SK-N-SH treated with all-trans-retinoic acid at 6 μM for 48 hours (cell line): ENCODE measurements at regions not wholly inside any gene's neighbourhood (a gene's known extent, or its start where the extent isn't known, plus 50 kb on each side); places are given as distances from the start of the nearest gene placed in this dataset.

Source experiments
- CREB5 ChIP-seq: fragments of 250-450 bp; sonication (Bioruptor Pico); IDR thresholded peaks from 2 replicates; pipeline ENCODE4 v1.5.1; 2020; ENCODE audit warnings: low read depth, mild to moderate bottlenecking, moderate library complexity
- ESRRG ChIP-seq: fragments of 250-450 bp; sonication (Bioruptor Pico); IDR thresholded peaks from 2 replicates; pipeline ENCODE4 v1.6.1; 2021; ENCODE audit warnings: mild to moderate bottlenecking
- ISL1 ChIP-seq: fragments of 250-450 bp; sonication (Bioruptor Pico); IDR thresholded peaks from 2 replicates; pipeline ENCODE4 v2.1.2; 2022; ENCODE audit warnings: mild to moderate bottlenecking, moderate library complexity
- OSR1 ChIP-seq: fragments of 250-450 bp; sonication (Bioruptor Pico); IDR thresholded peaks from 2 replicates; pipeline ENCODE4 v1.8.0; 2022; ENCODE audit warnings: moderate library complexity, mild to moderate bottlenecking, inconsistent platforms
- SNAI2 ChIP-seq: fragments of 250-450 bp; sonication (Bioruptor Pico); IDR thresholded peaks from 2 replicates; pipeline ENCODE4 v1.5.0; 2020; ENCODE audit warnings: mild to moderate bottlenecking, moderate library complexity
- TSHZ2 ChIP-seq: fragments of 250-450 bp; sonication (Bioruptor Pico); IDR thresholded peaks from 2 replicates; pipeline ENCODE4 v1.5.0; 2020; ENCODE audit warnings: mild to moderate bottlenecking, moderate library complexity
- ZFP3 ChIP-seq: fragments of 250-450 bp; sonication (Bioruptor Pico); IDR thresholded peaks from 2 replicates; pipeline ENCODE4 v1.5.0; 2020; ENCODE audit warnings: mild to moderate bottlenecking, moderate library complexity
- ZFP30 ChIP-seq: fragments of 450-650 bp; formaldehyde crosslinking; IDR thresholded peaks from 2 replicates; pipeline ENCODE4 v1.5.0; 2022; ENCODE audit warnings: mild to moderate bottlenecking, moderate library complexity
- ZNF8 ChIP-seq: fragments of 450-650 bp; formaldehyde crosslinking; IDR thresholded peaks from 2 replicates; pipeline ENCODE4 v1.5.0; 2020; ENCODE audit warnings: mild to moderate bottlenecking, moderate library complexity

DNA sequence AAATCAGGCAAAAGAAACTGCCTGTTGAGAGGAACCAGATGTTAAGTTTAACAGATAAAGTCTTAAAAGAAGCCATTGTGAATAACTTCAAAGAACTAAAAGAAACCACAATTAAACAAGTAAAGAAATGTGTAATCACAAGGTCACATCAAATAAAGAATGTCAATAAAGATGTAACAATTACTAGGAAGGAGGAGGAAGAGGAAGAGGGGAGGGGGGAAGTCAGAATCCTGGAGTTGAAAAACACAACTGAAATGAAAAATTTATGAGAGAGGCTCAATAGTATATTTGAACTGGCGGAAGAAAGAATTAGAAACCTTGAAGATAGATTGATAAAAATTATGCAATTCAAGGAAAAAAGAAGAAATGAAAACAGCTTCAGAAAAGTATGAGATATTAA, 88.4 kb upstream of the CRIM1 start:
- TF ChIP-seq ZFP30 (CRISPR knock-in tag) (no peak), SNAI2 (CRISPR knock-in tag) (no peak), CREB5 (CRISPR knock-in tag) (no peak), ZFP3 (CRISPR knock-in tag) (no peak), OSR1 (CRISPR knock-in tag) (no peak), ZNF8 (CRISPR knock-in tag) (no peak), TSHZ2 (no peak), ESRRG (CRISPR knock-in tag) (no peak), ISL1 (CRISPR knock-in tag) (no peak)
